HEK293T (cell line): ENCODE measurements at regions not wholly inside any gene's neighbourhood (a gene's known extent, or its start where the extent isn't known, plus 50 kb on each side); places are given as distances from the start of the nearest gene placed in this dataset.

ENCODE experiments used
- BHLHE40 ChIP-seq: fragments of 450-650 bp; IDR thresholded peaks from 2 replicates; pipeline ENCODE4 v1.6.1; 2016; ENCODE audit warnings: mild to moderate bottlenecking, moderate library complexity, borderline replicate concordance
- ELF4 ChIP-seq: fragments of 450-650 bp; IDR thresholded peaks from 2 replicates; pipeline ENCODE4 v1.6.1; 2017; ENCODE audit warnings: antibody characterized with exemption
- NFRKB ChIP-seq: fragments of 450-650 bp; IDR thresholded peaks from 2 replicates; pipeline ENCODE4 v1.6.1; 2016; ENCODE audit warnings: mild to moderate bottlenecking, moderate library complexity
- SP1 ChIP-seq: fragments of 450-650 bp; IDR thresholded peaks from 2 replicates; pipeline ENCODE4 v1.6.1; 2017
- TF ChIP-seq, protein P1 (sequence below): fragments of 450-650 bp; IDR thresholded peaks from 2 replicates; pipeline ENCODE4 v1.6.1; 2016

DNA sequence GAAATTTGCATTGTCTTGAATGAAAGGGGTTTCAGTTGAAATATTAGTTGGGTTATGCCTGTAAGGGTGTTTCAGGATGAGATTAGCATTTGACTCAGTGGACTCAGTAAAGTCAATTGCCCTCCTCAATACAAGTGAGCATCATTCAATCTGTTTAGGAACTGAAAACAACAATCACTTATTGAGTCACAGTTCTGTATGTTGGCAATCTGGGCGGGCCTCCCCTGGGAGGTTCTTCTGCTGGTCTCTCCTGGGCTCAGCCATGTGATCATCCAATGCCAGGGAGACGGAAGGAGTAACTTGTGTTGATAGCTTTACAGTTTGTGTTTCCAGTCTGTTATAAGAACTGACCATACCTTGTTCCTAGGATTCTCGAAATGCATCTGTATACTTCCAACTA is 262.9 kb upstream of the RUNX1 start:
- TF ChIP-seq, protein P1, sequence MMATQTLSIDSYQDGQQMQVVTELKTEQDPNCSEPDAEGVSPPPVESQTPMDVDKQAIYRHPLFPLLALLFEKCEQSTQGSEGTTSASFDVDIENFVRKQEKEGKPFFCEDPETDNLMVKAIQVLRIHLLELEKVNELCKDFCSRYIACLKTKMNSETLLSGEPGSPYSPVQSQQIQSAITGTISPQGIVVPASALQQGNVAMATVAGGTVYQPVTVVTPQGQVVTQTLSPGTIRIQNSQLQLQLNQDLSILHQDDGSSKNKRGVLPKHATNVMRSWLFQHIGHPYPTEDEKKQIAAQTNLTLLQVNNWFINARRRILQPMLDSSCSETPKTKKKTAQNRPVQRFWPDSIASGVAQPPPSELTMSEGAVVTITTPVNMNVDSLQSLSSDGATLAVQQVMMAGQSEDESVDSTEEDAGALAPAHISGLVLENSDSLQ: no peak
- TF ChIP-seq BHLHE40: no peak
- TF ChIP-seq ELF4: no peak
- no peak for TF ChIP-seq SP1
- TF ChIP-seq NFRKB: no peak
